Suprapubic skin (tissue), 3 donors: ENCODE measurements at regions not wholly inside any gene's neighbourhood (a gene's known extent, or its start where the extent isn't known, plus 50 kb on each side); places are given as distances from the start of the nearest gene placed in this dataset.

Source experiments
- CTCF ChIP-seq, 2 donors: fragments of 200-600 bp in 1 of 2; fragments of 450-650 bp in 1 of 2; sonication (generic) in 1 of 2; IDR thresholded peaks; one replicate each; pipeline ENCODE4 v1.5.1; 2016 to 2019; ENCODE audit warnings: antibody characterized with exemption in 2 of 2, mild to moderate bottlenecking in 1 of 2, moderate library complexity in 1 of 2
- POLR2AphosphoS5 ChIP-seq, 3 donors: sonication (generic); formaldehyde crosslinking; IDR thresholded peaks; one replicate each; pipeline ENCODE4 v1.6.1; 2017; ENCODE audit warnings: antibody characterized with exemption in 3 of 3

DNA sequence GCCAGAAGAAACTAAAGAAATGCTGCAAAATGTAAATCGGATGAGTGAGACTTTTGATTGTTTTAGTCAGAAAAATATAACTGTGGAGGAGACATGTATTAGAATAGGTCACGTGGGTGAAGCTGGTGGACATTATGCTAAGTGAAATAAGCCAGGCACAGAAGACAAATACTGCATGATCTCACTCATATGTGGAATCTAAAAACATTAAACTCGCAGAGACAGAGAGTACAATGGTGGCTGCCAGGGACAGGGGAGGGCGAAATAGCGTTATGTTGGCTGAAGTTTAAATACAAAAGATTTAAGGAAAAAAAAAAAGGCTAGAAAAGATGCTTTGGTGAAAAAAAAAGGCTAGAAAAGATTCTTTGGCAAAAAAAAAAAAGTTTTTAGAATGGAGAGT is 63.5 kb upstream of the HDDC2 start:
- TF ChIP-seq POLR2AphosphoS5 (IDR thresholded peaks at IDR 0.05) (no peak), CTCF (IDR thresholded peaks at IDR 0.05) (no peak)
